ENCODE measurements at regions not wholly inside any gene's neighbourhood (a gene's known extent, or its start where the extent isn't known, plus 50 kb on each side); places are given as distances from the start of the nearest gene placed in this dataset.
"Not testable (repeated sequence)": the region's sequence is repeated elsewhere in the genome, so short reads cannot be mapped to it uniquely, and the experiment has no call there.

DNA sequence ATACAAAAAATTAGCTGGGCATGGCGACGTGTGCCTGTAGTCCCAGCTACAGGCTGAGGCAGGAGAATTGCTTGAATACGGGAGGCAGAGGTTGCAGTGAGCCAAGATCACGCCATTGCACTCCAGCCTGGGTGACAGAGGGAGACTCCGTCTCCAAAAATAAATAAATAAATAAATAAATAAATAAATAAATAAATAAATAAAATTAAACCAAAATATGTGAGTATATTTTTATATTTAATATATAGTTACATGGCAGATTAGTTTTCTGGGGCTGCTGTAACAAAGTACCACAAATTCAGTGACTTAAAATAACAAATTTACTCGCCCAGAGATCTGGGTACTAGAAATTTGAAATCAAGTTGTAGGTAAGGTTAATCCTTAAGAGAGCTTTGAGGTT is 84.2 kb upstream of the ANXA10 start:
- TF ChIP-seq, protein P1, sequence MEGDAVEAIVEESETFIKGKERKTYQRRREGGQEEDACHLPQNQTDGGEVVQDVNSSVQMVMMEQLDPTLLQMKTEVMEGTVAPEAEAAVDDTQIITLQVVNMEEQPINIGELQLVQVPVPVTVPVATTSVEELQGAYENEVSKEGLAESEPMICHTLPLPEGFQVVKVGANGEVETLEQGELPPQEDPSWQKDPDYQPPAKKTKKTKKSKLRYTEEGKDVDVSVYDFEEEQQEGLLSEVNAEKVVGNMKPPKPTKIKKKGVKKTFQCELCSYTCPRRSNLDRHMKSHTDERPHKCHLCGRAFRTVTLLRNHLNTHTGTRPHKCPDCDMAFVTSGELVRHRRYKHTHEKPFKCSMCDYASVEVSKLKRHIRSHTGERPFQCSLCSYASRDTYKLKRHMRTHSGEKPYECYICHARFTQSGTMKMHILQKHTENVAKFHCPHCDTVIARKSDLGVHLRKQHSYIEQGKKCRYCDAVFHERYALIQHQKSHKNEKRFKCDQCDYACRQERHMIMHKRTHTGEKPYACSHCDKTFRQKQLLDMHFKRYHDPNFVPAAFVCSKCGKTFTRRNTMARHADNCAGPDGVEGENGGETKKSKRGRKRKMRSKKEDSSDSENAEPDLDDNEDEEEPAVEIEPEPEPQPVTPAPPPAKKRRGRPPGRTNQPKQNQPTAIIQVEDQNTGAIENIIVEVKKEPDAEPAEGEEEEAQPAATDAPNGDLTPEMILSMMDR (IDR thresholded peaks at IDR 0.05 in 8 of 11, conservative IDR thresholded peaks at IDR 0.05 in 3 of 11): not testable (repeated sequence)
- TF ChIP-seq POLR2A (IDR thresholded peaks at IDR 0.05): not testable (repeated sequence)

Measured in spleen (tissue), 7 donors.